ENCODE measurements at regions not wholly inside any gene's neighbourhood (a gene's known extent, or its start where the extent isn't known, plus 50 kb on each side); places are given as distances from the start of the nearest gene placed in this dataset.
"Not testable (repeated sequence)": the region's sequence is repeated elsewhere in the genome, so short reads cannot be mapped to it uniquely, and the experiment has no call there.

- no peak for TF ChIP-seq CTCF (IDR thresholded peaks at IDR 0.05; ENCODE audit: low read depth, low read length)
- H3K4me3 ChIP-seq (ENCODE audit: low read depth, low read length) = no peak overlapping the region
- in situ Hi-C loops (cut with HindIII; ENCODE audit: low sequenced_read_pairs) = no loop called here
- no peak for DNase-seq (ENCODE audit: low read depth, low spot score)
These were observed 137.1 kb upstream of the OLIG3 start for GRCh38 chr6:137631323-137631722.

GRCh38 chr6:137634177-137634576 is 140.0 kb upstream of the OLIG3 start:
- DNase-seq (ENCODE audit: low read depth, low spot score); H3K4me3 ChIP-seq (ENCODE audit: low read depth, low read length); in situ Hi-C loops (cut with HindIII; ENCODE audit: low sequenced_read_pairs): not testable (repeated sequence)

- no peak for TF ChIP-seq CTCF (IDR thresholded peaks at IDR 0.05; ENCODE audit: low read depth, low read length)
- peak; percentile 96 for DNase-seq (ENCODE audit: low read depth, low spot score)
- in situ Hi-C loops (cut with HindIII; ENCODE audit: low sequenced_read_pairs) = no loop called here
- H3K4me3 ChIP-seq (ENCODE audit: low read depth, low read length) = no peak overlapping the region
These were observed 142.9 kb upstream of the OLIG3 start for GRCh38 chr6:137637121-137637520.

GRCh38 chr6:137638926-137639706 is 144.9 kb upstream of the OLIG3 start:
- in situ Hi-C loops (cut with HindIII; ENCODE audit: low sequenced_read_pairs) = no loop called here
- TF ChIP-seq CTCF (IDR thresholded peaks at IDR 0.05; ENCODE audit: low read depth, low read length) = no peak
- no peak overlapping the region for H3K4me3 ChIP-seq (ENCODE audit: low read depth, low read length)
- peak; percentile 26 for DNase-seq (ENCODE audit: low read depth, low spot score)

GRCh38 chr6:137640086-137640485 is 145.9 kb upstream of the OLIG3 start:
- DNase-seq (ENCODE audit: low read depth, low spot score) = no peak
- in situ Hi-C loops (cut with HindIII; ENCODE audit: low sequenced_read_pairs) = no loop called here
- TF ChIP-seq CTCF (IDR thresholded peaks at IDR 0.05; ENCODE audit: low read depth, low read length) = no peak
- H3K4me3 ChIP-seq (ENCODE audit: low read depth, low read length) = no peak overlapping the region

- DNase-seq (ENCODE audit: low read depth, low spot score) = peak; percentile 80
- in situ Hi-C loops (cut with HindIII; ENCODE audit: low sequenced_read_pairs) = no loop called here
- peak; percentile 64 for TF ChIP-seq CTCF (IDR thresholded peaks at IDR 0.05; ENCODE audit: low read depth, low read length)
- H3K4me3 ChIP-seq (ENCODE audit: low read depth, low read length) = no peak overlapping the region
These were observed 147.4 kb upstream of the OLIG3 start for GRCh38 chr6:137641474-137642077.

GRCh38 chr6:137643210-137643609 is 149.0 kb upstream of the OLIG3 start:
- DNase-seq (ENCODE audit: low read depth, low spot score); in situ Hi-C loops (cut with HindIII; ENCODE audit: low sequenced_read_pairs): not testable (repeated sequence)

GRCh38 chr6:137643644-137644043 is 149.4 kb upstream of the OLIG3 start:
- DNase-seq (ENCODE audit: low read depth, low spot score); in situ Hi-C loops (cut with HindIII; ENCODE audit: low sequenced_read_pairs); H3K4me3 ChIP-seq (ENCODE audit: low read depth, low read length): not testable (repeated sequence)

More at GRCh38 chr6:137643210-137643609, 149.0 kb upstream of the OLIG3 start:
- H3K4me3 ChIP-seq (ENCODE audit: low read depth, low read length) = not testable (repeated sequence)
